ENCODE measurements at regions not wholly inside any gene's neighbourhood (a gene's known extent, or its start where the extent isn't known, plus 50 kb on each side); places are given as distances from the start of the nearest gene placed in this dataset.

- no TSS peak for BruUV-seq (replicated peaks)
- Histone ChIP-seq H4K8ac (ENCODE audit: low read depth in 2 of 2, low read length in 2 of 2) (no peak overlapping the region), H2BK20ac (ENCODE audit: low read depth, low read length) (no peak overlapping the region), H3K4ac (ENCODE audit: low read depth, low read length) (no peak overlapping the region), H3K56ac (ENCODE audit: extremely low read depth, insufficient read depth, low read length) (no peak overlapping the region), H2BK15ac (ENCODE audit: low read depth, low read length) (no peak overlapping the region), H3K4me3 (ENCODE audit: insufficient read depth, low read depth, low read length) (no peak overlapping the region), H2AK9ac (replicated peaks; ENCODE audit: low read depth, low read length, poor library complexity) (no peak overlapping the region), H2AK5ac (ENCODE audit: low read depth, low read length) (no peak overlapping the region), H3K14ac (replicated peaks; ENCODE audit: low read depth, low read length) (no peak overlapping the region), H3K9ac (ENCODE audit: low read depth, low read length) (no peak overlapping the region), H3K27me3 (ENCODE audit: control insufficient read depth, insufficient read depth, low read length) (no peaks in the 10 kb centered on the region), H3K9me3 (ENCODE audit: control insufficient read depth, insufficient read depth, low read length) (no peaks in the 10 kb centered on the region), H3K4me2 (ENCODE audit: low read depth, low read length) (no peak overlapping the region), H3K27ac (ENCODE audit: insufficient read depth, low read length) (no peak overlapping the region), H4K5ac (ENCODE audit: low read depth, low read length) (no peak overlapping the region), H4K91ac (ENCODE audit: insufficient read depth, low read depth, low read length) (no peak overlapping the region), H2BK5ac (ENCODE audit: low read depth, low read length, poor library complexity, severe bottlenecking) (no peak overlapping the region), H3K36me3 (ENCODE audit: control insufficient read depth, insufficient read depth, low read length) (no peaks in the 10 kb centered on the region), H3K18ac (ENCODE audit: low read depth, low read length) (no peak overlapping the region), H3K9me1 (ENCODE audit: insufficient read depth, low read length) (no peaks in the 10 kb centered on the region), H2BK120ac (ENCODE audit: low read depth, low read length) (no peak overlapping the region), H4K20me1 (ENCODE audit: insufficient read depth, low read length) (no peaks in the 10 kb centered on the region), H3K79me1 (ENCODE audit: low read depth in 1 of 2, low read length in 2 of 2) (no peaks in the 10 kb centered on the region), H3K4me1 (ENCODE audit: control insufficient read depth, insufficient read depth, low read length) (no peaks in the 10 kb centered on the region), H2AFZ (replicated peaks; ENCODE audit: low read length, poor library complexity) (no peak overlapping the region), H3K23ac (ENCODE audit: low read depth, low read length) (no peak overlapping the region)
- in situ Hi-C loops (cut with MboI; ENCODE audit: low sequenced_read_pairs) (no loop called here), intact Hi-C loops (cut with micrococcal nuclease) (no loop called here), dilution Hi-C loops (cut with HindIII; ENCODE audit: low sequenced_read_pairs, unreplicated experiment) (no loop called here)
- POLR2A ChIA-PET (ENCODE audit: unreplicated experiment), result no interaction called here
- DNase-seq (no peak), ATAC-seq (ENCODE audit: low read depth) (no peak)
- TF ChIP-seq, protein P1, sequence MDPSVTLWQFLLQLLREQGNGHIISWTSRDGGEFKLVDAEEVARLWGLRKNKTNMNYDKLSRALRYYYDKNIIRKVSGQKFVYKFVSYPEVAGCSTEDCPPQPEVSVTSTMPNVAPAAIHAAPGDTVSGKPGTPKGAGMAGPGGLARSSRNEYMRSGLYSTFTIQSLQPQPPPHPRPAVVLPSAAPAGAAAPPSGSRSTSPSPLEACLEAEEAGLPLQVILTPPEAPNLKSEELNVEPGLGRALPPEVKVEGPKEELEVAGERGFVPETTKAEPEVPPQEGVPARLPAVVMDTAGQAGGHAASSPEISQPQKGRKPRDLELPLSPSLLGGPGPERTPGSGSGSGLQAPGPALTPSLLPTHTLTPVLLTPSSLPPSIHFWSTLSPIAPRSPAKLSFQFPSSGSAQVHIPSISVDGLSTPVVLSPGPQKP (IDR thresholded peaks at IDR 0.05; ENCODE audit: borderline replicate concordance, low read depth, low read length), result no peak
- TF ChIP-seq SMC3 (IDR thresholded peaks at IDR 0.05; ENCODE audit: low read depth, low read length) (no peak), MAZ (IDR thresholded peaks at IDR 0.05; ENCODE audit: borderline replicate concordance, low read depth, low read length) (no peak), MXI1 (IDR thresholded peaks at IDR 0.05; ENCODE audit: borderline replicate concordance, low read depth, low read length) (no peak), RCOR1 (IDR thresholded peaks at IDR 0.05; ENCODE audit: insufficient replicate concordance, low read length) (no peak), FOS (IDR thresholded peaks at IDR 0.05; ENCODE audit: low read depth, low read length) (no peak), CEBPB (IDR thresholded peaks at IDR 0.05; ENCODE audit: low read depth, low read length) (no peak), RFX5 (IDR thresholded peaks at IDR 0.05; ENCODE audit: low read depth, low read length) (no peak), BHLHE40 (IDR thresholded peaks at IDR 0.05; ENCODE audit: low read depth, low read length) (no peak), RAD21 (IDR thresholded peaks at IDR 0.05; ENCODE audit: low read length) (no peak), CHD1 (IDR thresholded peaks at IDR 0.05; ENCODE audit: low read depth, low read length) (no peak), POLR2A (IDR thresholded peaks at IDR 0.05; ENCODE audit: low read depth, low read length) (no peak)
- TF ChIP-seq, protein P2, sequence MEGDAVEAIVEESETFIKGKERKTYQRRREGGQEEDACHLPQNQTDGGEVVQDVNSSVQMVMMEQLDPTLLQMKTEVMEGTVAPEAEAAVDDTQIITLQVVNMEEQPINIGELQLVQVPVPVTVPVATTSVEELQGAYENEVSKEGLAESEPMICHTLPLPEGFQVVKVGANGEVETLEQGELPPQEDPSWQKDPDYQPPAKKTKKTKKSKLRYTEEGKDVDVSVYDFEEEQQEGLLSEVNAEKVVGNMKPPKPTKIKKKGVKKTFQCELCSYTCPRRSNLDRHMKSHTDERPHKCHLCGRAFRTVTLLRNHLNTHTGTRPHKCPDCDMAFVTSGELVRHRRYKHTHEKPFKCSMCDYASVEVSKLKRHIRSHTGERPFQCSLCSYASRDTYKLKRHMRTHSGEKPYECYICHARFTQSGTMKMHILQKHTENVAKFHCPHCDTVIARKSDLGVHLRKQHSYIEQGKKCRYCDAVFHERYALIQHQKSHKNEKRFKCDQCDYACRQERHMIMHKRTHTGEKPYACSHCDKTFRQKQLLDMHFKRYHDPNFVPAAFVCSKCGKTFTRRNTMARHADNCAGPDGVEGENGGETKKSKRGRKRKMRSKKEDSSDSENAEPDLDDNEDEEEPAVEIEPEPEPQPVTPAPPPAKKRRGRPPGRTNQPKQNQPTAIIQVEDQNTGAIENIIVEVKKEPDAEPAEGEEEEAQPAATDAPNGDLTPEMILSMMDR (conservative IDR thresholded peaks at IDR 0.05; ENCODE audit: low read depth, low read length), result no peak
- no CpG with 5 or more reads among the region's 4 CpGs for WGBS, 2 experiments (ENCODE audit: extremely low coverage in 2 of 2, insufficient read length in 1 of 2)
- CTCF ChIA-PET, result no interaction called here
Measured at GRCh38 chrX:88908056-88908455, 161.0 kb downstream of the CPXCR1 start.
